ENCODE measurements at regions not wholly inside any gene's neighbourhood (a gene's known extent, or its start where the extent isn't known, plus 50 kb on each side); places are given as distances from the start of the nearest gene placed in this dataset.

- peak; percentile 87 for DNase-seq
Observed at GRCh38 chr1:208298593-208299269, 54.5 kb upstream of the PLXNA2 start.

- no peak for DNase-seq
Observed at GRCh38 chr1:208300084-208300770, 56.0 kb upstream of the PLXNA2 start.

- no peak for DNase-seq
Observed at GRCh38 chr1:208302699-208303238, 58.6 kb upstream of the PLXNA2 start.

- DNase-seq: no peak
Observed at GRCh38 chr1:208303743-208304712, 59.8 kb upstream of the PLXNA2 start.

GRCh38 chr1:208308221-208308620 is 64.0 kb upstream of the PLXNA2 start:
- DNase-seq: no peak

GRCh38 chr1:208309771-208310170 is 65.6 kb upstream of the PLXNA2 start:
- no peak for DNase-seq

- DNase-seq: no peak
Observed at GRCh38 chr1:208312706-208313105, 68.5 kb upstream of the PLXNA2 start.

- DNase-seq: no peak
Observed at GRCh38 chr1:208314431-208314830, 70.2 kb upstream of the PLXNA2 start.

- no peak for DNase-seq
Observed at GRCh38 chr1:208318150-208318734, 74.1 kb upstream of the PLXNA2 start.

GRCh38 chr1:208324005-208324404 is 79.8 kb upstream of the PLXNA2 start:
- DNase-seq: no peak

GRCh38 chr1:208326033-208326432 is 81.8 kb upstream of the PLXNA2 start:
- DNase-seq: no peak

GRCh38 chr1:208329300-208329699 is 85.1 kb upstream of the PLXNA2 start:
- no peak for DNase-seq

- no peak for DNase-seq
Observed at GRCh38 chr1:208332036-208332773, 88.0 kb upstream of the PLXNA2 start.

- no peak for DNase-seq
Observed at GRCh38 chr1:208332774-208333126, 88.6 kb upstream of the PLXNA2 start.

- DNase-seq: no peak
Observed at GRCh38 chr1:208333676-208334075, 89.5 kb upstream of the PLXNA2 start.

GRCh38 chr1:208335371-208336136 is 91.4 kb upstream of the PLXNA2 start:
- no peak for DNase-seq

- no peak for DNase-seq
Observed at GRCh38 chr1:208336137-208336518, 91.9 kb upstream of the PLXNA2 start.

GRCh38 chr1:208339911-208340310 is 95.7 kb upstream of the PLXNA2 start:
- no peak for DNase-seq

- no peak for DNase-seq
Observed at GRCh38 chr1:208343226-208343625, 99.0 kb upstream of the PLXNA2 start.

- DNase-seq: no peak
Observed at GRCh38 chr1:208344202-208344857, 100.1 kb upstream of the PLXNA2 start.

- no peak for DNase-seq
Observed at GRCh38 chr1:208347191-208347590, 103.0 kb upstream of the PLXNA2 start.
